Activated CD4-positive, alpha-beta T cell treated with anti-CD3 and anti-CD28 coated beads, Interleukin-2, amount 50 U/mL, for 24 hours (primary cell): ENCODE measurements at regions not wholly inside any gene's neighbourhood (a gene's known extent, or its start where the extent isn't known, plus 50 kb on each side); places are given as distances from the start of the nearest gene placed in this dataset.
A peak's percentile ranks its signal among the peaks of the same experiment; 100 is the strongest.
"Not testable (repeated sequence)": the region's sequence is repeated elsewhere in the genome, so short reads cannot be mapped to it uniquely, and the experiment has no call there.

ENCODE experiments used
- DNase-seq, 2 donors: peaks; one replicate each; pipeline ENCODE4 v3.0.0-alpha.2; 2020; ENCODE audit warnings: low read depth in 1 of 2, low spot score in 1 of 2

- DNase-seq: no peak
Observed at GRCh38 chr10:3926675-3927525, 141.9 kb upstream of the KLF6 start.

GRCh38 chr10:3926258-3926657 lies 141.2 kb upstream of the KLF6 start:
- DNase-seq: no peak

DNA sequence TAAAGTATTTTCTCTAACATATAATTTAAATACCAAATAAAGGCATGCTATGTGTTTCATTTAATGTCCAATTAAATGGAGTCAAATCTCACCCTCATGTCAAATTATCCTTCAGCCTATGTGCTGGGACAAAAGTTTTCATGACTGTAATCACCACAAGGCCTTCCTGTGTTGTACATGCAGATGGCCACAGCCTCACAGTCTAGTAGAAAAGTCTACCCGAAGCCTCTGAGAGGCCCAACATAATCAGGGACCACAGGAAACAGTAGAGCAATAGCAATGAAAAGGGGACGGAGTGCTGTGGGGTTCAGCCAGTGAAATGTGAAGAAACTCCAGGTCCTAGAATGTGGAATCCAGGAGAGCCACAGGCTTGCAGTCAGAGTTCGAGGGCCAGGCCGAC lies 140.2 kb upstream of the KLF6 start:
- DNase-seq: no peak

DNA sequence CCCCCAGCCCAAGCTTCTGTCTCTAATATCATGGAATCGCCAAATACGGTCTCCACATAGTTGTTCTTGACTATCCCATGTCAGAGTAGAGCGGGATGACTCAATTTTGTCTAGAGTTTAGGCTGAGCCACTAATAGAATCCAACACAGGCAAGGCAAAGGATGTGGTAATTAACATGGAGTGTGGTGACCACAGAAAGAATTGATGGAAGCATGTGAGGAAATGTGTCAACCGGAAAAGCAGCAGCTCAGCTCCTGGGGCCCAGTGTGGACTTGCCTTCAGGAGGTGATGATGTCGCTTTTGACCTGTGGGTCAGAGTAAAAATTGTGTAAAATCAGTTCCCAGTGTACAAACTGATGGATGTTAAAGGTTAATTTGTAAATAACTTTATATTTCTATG lies 139.3 kb upstream of the KLF6 start:
- DNase-seq: no peak

DNA sequence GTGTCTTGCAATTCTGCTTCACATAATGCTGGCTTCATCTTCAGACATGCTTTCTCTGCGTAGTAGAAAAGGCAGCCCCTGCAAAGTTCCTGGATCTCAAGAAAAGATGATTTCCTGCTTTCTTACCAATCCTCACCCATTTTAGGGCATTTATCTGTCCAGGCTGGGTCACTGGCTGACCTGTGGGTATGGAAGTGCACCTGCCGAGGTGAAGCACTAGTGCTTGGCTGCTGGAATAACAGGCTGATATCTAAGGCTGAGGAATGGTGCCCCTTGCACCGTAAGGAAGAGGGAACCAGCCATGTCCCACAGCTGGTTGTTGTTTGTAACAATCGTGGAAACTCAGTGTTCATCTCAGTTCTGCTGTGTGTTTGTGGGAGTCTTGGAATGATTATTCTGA lies 138.0 kb upstream of the KLF6 start:
- DNase-seq: no peak

GRCh38 chr10:3919709-3920308 lies 134.8 kb upstream of the KLF6 start:
- DNase-seq: no peak

DNA sequence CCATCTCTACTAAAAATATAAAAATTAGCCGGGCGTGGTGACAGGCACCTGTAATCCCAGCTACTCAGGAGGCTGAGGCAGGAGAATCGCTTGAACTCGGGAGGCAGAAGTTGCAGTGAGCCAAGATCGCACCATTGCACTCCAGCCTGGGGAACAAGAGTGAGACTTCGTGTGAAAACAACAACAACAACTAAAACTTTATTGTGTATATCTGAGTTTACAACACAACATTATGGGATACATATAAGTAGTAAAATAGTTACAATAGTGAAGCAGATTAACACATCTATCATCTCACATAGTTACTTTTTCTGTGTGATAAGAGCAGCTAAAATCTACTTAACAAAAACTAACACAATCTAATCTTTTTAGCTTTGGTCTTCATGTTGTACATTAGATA lies 132.4 kb upstream of the KLF6 start:
- DNase-seq: not testable (repeated sequence)

DNA sequence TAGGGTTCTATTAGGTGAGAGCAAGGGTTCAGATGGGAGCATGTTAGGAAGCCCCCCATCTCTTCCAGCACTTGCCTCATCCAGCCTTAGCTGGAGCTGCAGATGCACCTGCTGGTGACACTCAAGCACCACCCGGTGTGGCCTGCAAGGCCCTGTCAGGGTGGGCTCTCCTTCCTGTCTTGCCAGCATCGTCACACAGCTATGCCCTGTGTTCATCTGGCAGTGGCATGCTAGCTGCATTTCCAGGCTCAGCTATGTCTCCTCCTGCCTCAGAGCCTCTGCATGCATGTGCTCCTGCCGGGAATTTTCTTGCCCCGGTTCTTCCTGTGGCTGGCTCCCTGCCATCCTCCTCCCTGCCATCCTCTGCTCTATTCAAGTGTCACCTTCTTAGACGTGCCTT lies 129.7 kb upstream of the KLF6 start:
- DNase-seq: no peak

- no peak for DNase-seq
Observed at GRCh38 chr10:3911713-3912442, 126.9 kb upstream of the KLF6 start.

DNA sequence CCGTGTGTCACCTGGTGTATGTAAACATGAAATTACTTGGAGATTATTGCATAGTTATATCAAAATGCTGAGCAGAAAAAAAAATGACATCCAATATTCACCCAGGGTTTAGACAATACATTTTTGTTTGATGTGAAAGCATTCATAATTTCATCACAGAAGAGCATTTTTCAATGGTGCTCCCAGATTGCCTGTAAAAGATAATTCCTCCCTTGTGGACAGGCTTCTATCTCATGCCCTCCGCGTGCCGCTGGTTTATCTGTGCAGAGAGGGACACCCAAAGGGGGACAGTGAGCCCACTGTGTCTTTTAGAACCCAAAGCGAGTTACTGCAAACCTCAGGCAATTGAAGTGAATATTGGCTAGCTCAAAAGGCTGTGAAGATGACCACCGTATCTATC lies 126.2 kb upstream of the KLF6 start:
- DNase-seq: no peak

- no peak for DNase-seq
Observed at GRCh38 chr10:3909339-3909738, 124.3 kb upstream of the KLF6 start.

GRCh38 chr10:3908183-3908582 lies 123.2 kb upstream of the KLF6 start:
- no peak for DNase-seq

- no peak for DNase-seq
Observed at GRCh38 chr10:3907514-3907913, 122.5 kb upstream of the KLF6 start.

DNA sequence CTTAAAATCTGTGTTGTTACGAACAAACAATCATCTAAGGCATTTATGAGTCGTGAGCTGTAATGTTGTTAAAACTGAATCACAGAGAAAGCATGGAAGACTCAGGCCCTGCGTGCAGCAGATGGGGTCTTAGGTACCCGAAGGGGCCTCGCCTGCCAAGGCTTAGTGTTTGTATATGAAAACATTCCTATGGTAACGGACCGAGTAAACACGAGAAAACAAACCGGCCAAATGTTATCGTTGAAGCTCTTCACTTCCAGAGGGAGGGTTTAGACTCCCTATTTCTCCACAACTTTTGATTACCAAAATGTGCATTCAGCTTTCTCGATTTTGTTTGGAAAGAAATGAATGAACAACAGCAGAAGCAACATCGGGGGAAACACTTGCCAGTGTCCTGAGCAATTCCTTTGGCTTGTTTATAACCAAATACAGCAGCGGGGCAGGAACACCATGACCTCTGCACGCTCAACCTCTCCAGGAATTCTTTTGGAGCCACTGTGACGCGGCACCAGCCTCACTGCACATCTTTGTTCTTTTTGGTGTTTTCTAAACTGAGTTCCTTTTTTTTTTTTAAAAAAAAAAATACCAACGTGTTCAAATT lies 121.6 kb upstream of the KLF6 start:
- no peak for DNase-seq

- DNase-seq: no peak
Observed at GRCh38 chr10:3904419-3904960, 119.5 kb upstream of the KLF6 start.

DNA sequence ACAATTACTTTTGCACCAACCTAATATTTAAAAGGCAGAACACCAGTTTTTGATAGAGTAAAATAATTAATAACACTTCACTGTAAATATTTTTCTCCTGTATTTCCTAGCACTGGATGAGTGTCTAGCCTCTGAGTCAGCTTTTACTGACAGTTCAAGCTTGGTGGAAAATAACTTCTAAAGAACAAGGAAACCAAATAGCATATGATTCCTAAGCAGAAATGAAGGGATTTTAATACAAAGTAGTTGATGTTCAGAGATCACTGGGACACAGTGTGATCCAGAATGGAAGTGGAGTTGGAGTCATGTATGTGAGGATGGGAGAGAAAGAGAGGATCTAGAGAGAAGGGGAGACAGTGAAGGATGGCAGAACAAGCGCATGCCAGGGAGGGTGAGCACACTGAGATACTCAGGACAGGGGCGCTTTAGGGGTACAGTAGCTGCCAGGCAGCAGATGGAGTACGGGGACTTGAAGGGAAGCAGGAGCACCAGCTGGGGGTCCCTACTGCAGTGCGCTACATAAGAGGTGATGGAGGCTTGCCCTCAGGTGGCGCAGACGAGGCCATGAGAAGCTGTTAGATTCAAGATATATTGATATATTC lies 117.9 kb upstream of the KLF6 start:
- DNase-seq: no peak

GRCh38 chr10:3902054-3902808 lies 117.2 kb upstream of the KLF6 start:
- DNase-seq: peak in 1 of 2 donors; percentile 9

- DNase-seq: no peak
Observed at GRCh38 chr10:3901370-3901769, 116.4 kb upstream of the KLF6 start.

GRCh38 chr10:3900391-3900790 lies 115.4 kb upstream of the KLF6 start:
- no peak for DNase-seq

- DNase-seq: no peak
Observed at GRCh38 chr10:3898821-3899220, 113.8 kb upstream of the KLF6 start.
